Memory B cell (primary cell): ENCODE measurements at regions not wholly inside any gene's neighbourhood (a gene's known extent, or its start where the extent isn't known, plus 50 kb on each side); places are given as distances from the start of the nearest gene placed in this dataset.
"Not testable (repeated sequence)": the region's sequence is repeated elsewhere in the genome, so short reads cannot be mapped to it uniquely, and the experiment has no call there.

Experiments used
- ATAC-seq: fragments of 150-1000 bp; cut with Tn5 transposase; 2 replicates; pipeline ENCODE4 v1.10.0; 2021; ENCODE audit warnings: low read depth, mild to moderate bottlenecking, moderate library complexity
- DNase-seq, 2 donors: peaks; one replicate each; pipeline ENCODE4 v3.0.0; 2022; ENCODE audit warnings: low spot score in 2 of 2
- H3K27ac Mint-ChIP-seq: one replicate; pipeline ENCODE4 v1.8.0; 2022; ENCODE audit warnings: mild to moderate bottlenecking, moderate library complexity, mixed read lengths
- H3K27me3 Mint-ChIP-seq: one replicate; pipeline ENCODE4 v1.8.0; 2022; ENCODE audit warnings: mixed read lengths
- H3K36me3 Mint-ChIP-seq: one replicate; pipeline ENCODE4 v1.8.0; 2022; ENCODE audit warnings: mild to moderate bottlenecking, mixed read lengths
- H3K4me1 Mint-ChIP-seq: one replicate; pipeline ENCODE4 v1.8.0; 2022; ENCODE audit warnings: mixed read lengths
- H3K4me3 Mint-ChIP-seq: one replicate; pipeline ENCODE4 v1.8.0; 2022; ENCODE audit warnings: mild to moderate bottlenecking, moderate library complexity, mixed read lengths
- H3K9me3 Mint-ChIP-seq: one replicate; pipeline ENCODE4 v1.8.0; 2022; ENCODE audit warnings: mixed read lengths

DNA sequence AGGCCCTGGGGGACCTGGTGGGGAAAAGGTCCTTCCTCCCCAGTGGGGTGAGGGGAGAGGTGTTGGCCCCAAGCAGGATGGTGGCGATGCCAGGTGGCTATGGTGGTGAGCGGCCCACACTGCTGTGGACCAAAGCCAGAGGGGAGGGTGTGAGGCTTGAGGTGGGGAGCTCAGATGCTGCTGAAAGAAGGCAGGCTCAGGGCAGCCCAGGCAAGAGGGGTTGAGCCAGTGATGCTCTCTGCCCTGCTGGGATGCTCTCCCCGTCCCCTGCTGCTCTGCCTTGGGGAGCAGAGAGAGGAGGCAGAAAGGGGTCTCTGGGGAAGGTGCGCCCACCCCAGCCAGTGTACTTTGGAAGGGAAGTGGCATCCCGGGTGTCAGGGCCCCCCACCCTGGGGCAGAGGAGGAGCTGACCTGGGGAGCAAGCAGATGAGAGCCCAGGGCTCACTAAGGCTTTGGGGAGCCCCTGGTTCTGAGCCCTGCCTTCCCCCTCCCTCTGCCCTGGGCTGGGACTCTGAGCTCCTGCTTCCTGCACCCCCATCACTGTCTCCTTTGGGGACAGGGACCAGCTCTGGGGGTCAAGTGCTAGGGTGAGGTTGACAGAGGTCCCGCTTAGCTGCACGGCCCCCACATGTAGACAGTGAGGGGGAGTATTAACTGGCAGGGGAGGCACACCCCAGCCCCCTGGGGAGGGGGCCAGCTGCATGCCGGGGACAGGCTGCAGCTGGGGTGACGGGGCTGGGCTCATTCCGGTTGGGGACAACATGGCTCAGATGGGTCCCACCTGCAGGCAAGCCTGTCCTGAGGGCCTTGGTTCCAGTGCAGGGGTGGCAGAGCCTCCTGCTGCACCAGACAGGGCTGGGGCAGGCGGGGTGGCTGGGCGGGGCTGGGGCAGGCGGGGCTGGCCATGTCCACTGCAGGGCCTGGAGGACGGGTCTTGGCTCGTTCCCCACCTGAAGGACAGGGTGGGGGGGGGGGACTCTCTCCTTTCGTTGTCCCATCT lies 124.4 kb downstream of the KIF26A start:
- no peak for ATAC-seq
- H3K4me1 Mint-ChIP-seq, result no peaks in the 10 kb centered on the region
- H3K4me3 Mint-ChIP-seq, result no peak overlapping the region

DNA sequence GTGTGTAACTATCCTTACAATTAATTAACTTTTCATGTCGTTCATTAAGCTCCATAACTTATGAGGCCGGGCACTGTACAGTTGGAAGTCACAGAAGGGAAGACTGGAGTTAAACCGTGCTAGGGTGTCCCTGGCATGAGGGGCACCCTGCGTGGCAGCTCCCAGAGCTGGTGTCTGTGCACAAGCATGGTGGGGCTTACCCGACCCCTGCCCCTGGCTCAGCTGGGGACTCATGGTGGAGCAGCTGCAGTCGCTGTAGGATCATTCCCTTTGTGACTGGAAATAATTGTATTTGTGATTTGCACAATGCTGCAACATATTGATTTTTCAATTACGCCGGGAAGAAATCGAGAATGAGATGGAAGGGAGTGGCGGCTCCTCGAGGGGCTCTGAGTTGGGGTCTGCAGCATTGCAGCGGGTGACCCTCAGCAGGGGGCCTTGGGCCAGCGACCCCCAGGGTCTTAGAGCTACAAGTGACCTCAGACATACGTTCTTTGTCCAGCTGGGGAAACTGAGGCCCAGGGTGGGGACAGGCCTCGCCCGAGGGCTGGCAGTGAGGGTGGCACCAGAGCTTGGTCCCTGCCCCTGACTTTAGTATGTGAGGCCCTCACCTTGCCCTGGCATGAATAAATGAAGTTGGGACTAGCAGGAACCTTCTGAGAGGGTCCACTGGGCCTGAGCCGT lies 125.4 kb downstream of the KIF26A start:
- ATAC-seq (no peak), DNase-seq (no peak)
- Mint-ChIP-seq H3K27ac (no peak overlapping the region), H3K36me3 (no peaks in the 10 kb centered on the region), H3K9me3 (peaks cover 9% of the 10 kb centered on the region), H3K4me3 (no peak overlapping the region), H3K4me1 (no peaks in the 10 kb centered on the region), H3K27me3 (peaks cover 3% of the 10 kb centered on the region)

More for the DNA sequence above, 124.4 kb downstream of the KIF26A start:
- peaks cover 6% of the 10 kb centered on the region for H3K27me3 Mint-ChIP-seq
- H3K9me3 Mint-ChIP-seq, result peaks cover 9% of the 10 kb centered on the region
- H3K36me3 Mint-ChIP-seq, result no peaks in the 10 kb centered on the region
- DNase-seq, result no peak
- no peak overlapping the region for H3K27ac Mint-ChIP-seq

DNA sequence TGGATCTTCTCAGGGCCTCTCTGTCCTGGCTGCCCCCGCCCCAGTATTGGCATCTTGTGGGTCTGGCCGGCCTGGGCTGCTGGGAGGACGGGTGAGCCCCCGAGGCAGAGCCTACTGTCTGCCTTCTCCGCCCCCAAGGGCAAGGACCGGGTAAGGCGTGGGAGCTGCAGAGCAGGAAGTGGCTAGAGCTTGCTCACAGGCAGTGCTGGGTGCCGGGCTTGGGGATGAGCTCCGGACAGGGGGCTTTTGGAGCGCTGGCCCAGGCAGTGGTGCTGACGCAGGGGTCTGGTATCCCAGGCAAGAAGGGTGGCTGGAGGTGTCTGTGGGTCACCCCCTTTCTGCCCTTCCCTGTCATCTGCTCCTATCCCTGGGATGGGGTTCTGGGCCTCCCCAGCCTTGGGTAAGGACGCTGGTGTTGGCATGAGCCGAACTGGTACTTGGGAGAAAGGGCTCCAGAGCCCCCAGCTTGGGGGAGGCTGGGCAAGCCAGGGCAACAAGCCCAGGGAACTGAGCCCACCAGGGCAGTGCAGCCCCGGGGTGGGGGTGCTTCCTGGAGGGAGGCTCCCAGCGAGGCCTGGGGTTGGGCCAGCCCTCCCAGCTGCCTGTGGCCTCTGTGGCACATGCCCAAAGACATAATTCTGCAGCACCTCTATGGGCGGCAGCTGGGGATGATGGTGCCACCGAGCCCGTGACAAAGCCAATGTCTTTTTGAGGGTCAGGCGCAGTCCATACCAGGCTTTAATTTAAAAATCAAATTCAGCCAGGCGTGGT lies 126.3 kb downstream of the KIF26A start:
- peaks cover 3% of the 10 kb centered on the region for H3K27me3 Mint-ChIP-seq
- no peak for ATAC-seq
- no peak overlapping the region for H3K4me3 Mint-ChIP-seq
- no peaks in the 10 kb centered on the region for H3K4me1 Mint-ChIP-seq
- no peak overlapping the region for H3K27ac Mint-ChIP-seq
- no peak for DNase-seq
- H3K9me3 Mint-ChIP-seq, result peaks cover 7% of the 10 kb centered on the region
- H3K36me3 Mint-ChIP-seq, result no peaks in the 10 kb centered on the region

DNA sequence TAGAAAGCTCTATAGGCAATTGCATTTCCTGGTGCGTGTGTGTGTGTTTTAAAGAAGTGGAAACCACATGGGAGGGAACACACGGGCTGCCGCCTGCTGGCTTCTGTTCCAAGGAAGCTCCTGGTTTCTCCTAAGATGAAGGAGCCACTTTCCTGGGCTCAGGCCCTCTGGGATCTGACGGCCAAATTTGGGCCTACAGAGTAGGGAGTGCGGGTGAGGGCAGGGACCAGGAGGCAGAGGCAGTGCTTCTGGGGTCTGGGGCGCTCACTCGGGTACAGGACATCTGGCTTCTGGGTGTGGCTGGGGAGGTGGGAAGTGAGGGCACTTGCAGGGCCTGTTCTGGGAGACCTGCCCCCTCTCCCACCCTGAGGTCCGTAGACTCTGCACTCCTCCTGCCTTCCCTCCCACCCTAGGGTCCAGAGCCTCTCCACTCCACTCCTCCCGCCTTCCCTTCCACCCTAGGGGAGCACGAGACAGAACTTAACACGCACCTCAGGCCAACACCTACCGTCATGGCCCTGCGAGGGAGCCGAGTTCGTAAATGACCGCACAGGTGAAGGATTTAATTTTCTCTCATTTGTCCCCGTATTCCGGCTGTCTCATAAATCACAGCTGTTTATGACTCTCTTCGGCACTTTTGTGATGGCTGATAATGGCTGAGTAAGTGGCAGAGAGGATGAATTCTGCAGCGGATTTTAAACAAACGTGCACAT lies 127.7 kb downstream of the KIF26A start:
- ATAC-seq (no peak), DNase-seq (no peak)
- no peak overlapping the region for H3K27ac Mint-ChIP-seq
- H3K9me3 Mint-ChIP-seq, result peaks cover 5% of the 10 kb centered on the region
- H3K4me1 Mint-ChIP-seq, result no peaks in the 10 kb centered on the region
- H3K4me3 Mint-ChIP-seq, result no peak overlapping the region
- peaks cover 3% of the 10 kb centered on the region for H3K27me3 Mint-ChIP-seq
- H3K36me3 Mint-ChIP-seq, result no peaks in the 10 kb centered on the region

DNA sequence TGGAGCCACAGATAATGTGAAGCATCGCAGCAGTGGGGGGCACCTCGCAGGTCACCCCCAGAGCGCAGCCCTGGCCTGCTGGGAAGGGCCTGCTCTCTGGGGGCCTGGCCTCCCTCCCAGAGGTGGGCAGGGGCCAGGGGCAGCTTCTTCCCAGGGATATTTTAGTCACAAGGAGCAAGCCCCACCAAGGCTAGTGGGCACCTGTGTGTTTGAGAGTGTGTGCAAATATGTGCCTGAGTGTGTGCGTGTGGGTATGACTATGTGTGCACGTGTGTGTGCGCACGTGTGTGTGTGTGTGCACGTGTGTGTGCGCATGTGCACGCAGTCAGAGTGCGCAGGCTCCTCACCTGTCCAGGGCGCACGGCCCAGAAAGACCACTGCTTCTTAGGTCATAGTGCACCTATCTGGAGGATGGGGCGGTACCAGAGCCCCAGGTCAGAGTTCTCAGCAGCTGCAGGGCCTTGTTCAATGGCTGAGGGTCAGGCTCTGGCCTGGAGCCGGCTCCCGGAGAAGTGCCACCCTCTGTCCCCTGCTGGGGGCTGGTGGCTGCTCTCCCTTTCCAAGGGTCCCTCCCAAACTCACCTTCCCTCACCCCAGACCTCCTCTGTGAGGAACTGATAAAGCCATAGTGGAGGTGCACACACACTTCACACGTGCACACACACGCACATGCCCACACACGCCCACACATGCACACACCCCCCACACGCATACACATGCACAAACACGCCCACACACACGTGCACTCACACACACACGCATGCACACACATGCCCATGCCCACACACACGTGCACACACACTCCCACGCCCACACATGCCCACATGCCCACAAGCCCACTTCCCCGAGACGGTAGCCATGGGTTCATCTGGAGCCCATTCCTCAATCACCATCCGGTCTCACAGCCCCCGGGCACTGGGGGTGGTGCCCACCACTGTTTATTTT lies 128.5 kb downstream of the KIF26A start:
- Mint-ChIP-seq H3K27me3 (peaks cover 3% of the 10 kb centered on the region), H3K9me3 (peaks cover 1% of the 10 kb centered on the region), H3K27ac (no peak overlapping the region), H3K4me3 (no peak overlapping the region), H3K4me1 (no peaks in the 10 kb centered on the region), H3K36me3 (no peaks in the 10 kb centered on the region)
- no peak for ATAC-seq
- no peak for DNase-seq

DNA sequence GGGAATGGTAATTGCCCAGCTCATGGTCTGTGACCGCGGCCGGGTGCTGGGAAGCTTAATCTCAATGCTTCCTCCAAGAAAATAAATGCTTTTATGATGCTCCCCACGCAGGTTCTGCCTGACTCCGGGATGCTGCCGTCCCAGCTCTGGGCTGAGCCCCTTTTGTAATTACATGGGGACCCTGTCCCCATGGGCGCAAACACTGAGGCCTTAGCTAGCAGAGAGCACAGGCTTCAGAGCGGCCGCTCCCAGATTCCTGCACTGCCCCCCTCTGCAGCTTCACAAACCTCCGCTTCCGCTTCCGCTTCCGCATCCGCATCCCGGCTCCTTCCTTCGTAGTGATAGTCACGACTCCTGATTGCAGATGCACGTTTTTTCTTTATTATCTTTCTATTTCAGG lies 129.5 kb downstream of the KIF26A start:
- Mint-ChIP-seq H3K27ac (no peak overlapping the region), H3K36me3 (no peaks in the 10 kb centered on the region), H3K27me3 (no peaks in the 10 kb centered on the region), H3K9me3 (no peaks in the 10 kb centered on the region), H3K4me1 (no peaks in the 10 kb centered on the region), H3K4me3 (no peak overlapping the region)
- ATAC-seq (no peak), DNase-seq (no peak)

DNA sequence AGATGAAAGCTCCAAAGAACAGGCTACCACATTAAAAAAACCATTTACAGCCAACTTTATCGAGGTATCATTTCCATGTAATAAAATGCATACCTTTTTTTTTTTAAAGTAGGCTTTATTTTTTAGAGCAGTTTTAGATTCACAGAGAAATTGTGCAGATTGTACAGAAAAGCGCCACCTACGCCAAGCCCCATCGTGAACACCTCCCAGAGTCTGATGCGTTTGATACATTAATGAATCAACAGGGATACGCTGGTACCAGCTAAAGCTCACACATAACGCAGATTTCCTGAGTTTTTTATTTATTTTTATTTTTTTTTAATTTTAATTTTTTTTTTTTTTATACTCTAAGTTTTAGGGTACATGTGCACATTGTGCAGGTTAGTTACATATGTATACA lies 129.9 kb downstream of the KIF26A start:
- no peaks in the 10 kb centered on the region for H3K27me3 Mint-ChIP-seq
- H3K36me3 Mint-ChIP-seq, result no peaks in the 10 kb centered on the region
- H3K9me3 Mint-ChIP-seq, result no peaks in the 10 kb centered on the region
- H3K4me1 Mint-ChIP-seq, result no peaks in the 10 kb centered on the region
- no peak for DNase-seq
- H3K4me3 Mint-ChIP-seq, result no peak overlapping the region
- ATAC-seq, result no peak
- no peak overlapping the region for H3K27ac Mint-ChIP-seq

DNA sequence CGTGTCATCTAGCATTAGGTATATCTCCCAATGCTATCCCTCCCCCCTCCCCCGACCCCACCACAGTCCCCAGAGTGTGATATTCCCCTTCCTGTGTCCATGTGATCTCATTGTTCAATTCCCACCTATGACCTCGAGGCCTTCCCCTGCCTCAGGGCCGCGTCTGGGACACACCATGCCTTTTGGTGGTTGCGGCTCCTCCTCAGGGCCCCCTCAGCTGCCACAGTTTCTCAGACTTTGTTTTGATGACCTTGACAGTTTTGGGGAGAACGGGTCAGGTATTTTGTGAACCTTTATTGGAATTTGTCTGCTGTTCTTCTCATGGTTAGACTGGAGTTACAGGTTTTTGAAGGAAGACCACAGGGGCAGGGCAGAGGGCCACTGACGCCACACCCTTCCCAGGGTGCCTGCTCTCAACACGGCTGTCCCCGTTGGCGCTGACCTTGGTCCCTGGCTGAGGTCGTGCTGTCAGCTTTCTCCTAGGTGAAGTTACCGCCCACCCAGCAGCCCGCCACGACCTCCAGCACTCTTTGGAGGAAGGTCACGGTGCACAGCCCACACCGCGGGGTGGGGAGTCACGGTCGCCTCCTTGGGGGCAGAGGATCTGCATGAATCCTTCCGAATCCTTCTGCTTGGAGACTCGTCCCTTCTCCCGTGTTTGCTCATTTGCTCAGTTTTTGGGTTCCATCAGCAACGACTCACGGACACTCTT lies 130.5 kb downstream of the KIF26A start:
- H3K4me1 Mint-ChIP-seq, result no peaks in the 10 kb centered on the region
- no peak overlapping the region for H3K27ac Mint-ChIP-seq
- H3K27me3 Mint-ChIP-seq, result no peaks in the 10 kb centered on the region
- DNase-seq (no peak), ATAC-seq (no peak)
- no peaks in the 10 kb centered on the region for H3K9me3 Mint-ChIP-seq
- no peaks in the 10 kb centered on the region for H3K36me3 Mint-ChIP-seq
- no peak overlapping the region for H3K4me3 Mint-ChIP-seq

DNA sequence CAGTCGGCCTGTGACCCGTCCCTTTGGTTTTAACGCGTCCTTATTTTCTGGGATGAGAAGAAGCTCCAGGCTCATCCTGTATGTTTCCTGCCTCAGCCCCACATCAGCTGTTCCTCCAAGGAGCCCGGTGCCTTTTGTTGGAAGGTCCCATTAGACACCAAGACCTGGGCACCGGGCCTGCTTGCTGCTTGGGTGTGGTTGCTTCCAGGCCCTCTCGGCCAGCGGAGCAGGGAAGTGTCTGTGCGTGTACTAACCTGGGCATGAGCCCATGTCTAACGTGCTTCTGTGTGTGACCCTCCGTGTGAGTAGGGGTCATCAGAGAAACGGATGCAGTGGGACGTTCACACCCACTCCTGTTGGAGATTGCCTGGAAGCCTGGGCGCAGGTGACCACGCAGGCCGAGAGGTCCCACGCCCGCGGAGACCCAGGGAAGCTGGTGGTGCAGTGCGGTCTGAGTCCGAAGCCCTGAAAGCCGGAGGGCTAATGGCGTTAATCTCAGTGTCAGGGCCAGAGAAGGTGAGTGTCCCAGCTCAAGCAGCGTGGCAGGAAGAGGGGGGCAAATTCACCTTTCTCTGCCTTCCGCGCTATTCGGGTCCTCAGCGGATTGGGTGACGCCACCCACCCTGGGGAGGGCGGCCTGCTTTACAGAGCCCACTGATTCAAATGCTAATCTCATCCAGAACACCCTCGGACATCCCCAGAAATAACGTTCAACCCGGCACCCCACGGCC lies 131.3 kb downstream of the KIF26A start:
- not testable (repeated sequence) for H3K27me3 Mint-ChIP-seq, H3K4me1 Mint-ChIP-seq, H3K4me3 Mint-ChIP-seq, H3K9me3 Mint-ChIP-seq, H3K27ac Mint-ChIP-seq, H3K36me3 Mint-ChIP-seq, DNase-seq, ATAC-seq

DNA sequence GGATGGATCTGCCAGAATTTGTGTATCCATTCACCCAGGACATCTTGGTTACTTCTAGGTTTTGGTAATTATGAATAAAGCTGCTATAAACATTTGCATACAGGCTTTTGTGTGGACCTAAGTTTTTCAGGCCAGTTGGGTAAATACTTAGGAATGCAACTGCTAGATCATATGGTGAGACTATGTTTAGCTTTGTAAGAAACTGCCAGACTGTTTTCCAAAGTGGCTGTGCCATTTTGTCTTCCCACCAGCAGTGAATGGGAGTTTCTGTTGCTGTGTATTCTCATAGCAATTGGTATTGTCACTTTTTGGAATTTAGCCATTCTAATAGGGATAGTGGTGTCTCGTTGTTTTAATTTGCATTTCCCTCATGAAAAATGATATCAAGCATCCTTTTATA lies 133.0 kb downstream of the KIF26A start:
- H3K4me1 Mint-ChIP-seq, result no peaks in the 10 kb centered on the region
- H3K4me3 Mint-ChIP-seq, result no peak overlapping the region
- H3K36me3 Mint-ChIP-seq, result no peaks in the 10 kb centered on the region
- peaks cover 6% of the 10 kb centered on the region for H3K27me3 Mint-ChIP-seq
- no peak overlapping the region for H3K27ac Mint-ChIP-seq
- DNase-seq (no peak), ATAC-seq (no peak)
- no peaks in the 10 kb centered on the region for H3K9me3 Mint-ChIP-seq

DNA sequence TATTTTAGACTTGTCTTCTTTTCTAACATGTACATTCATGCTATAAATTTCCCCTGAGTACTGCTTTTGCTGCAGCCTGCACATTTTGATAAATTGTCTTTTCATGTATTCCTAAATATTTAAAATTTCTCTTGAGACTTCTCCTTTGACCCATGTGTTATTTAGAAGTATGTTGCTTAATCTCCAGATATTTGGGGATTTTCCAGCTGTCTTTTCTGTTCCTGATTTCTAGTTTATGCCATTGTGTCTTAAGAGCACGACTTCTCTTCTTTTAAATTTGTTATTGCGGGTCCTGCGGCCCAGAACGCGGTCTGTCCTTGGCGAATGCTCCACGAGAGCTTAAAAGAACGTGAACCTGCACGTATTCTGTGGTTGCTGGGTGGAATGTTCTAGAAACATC lies 136.4 kb downstream of the KIF26A start:
- DNase-seq (no peak), ATAC-seq (no peak)
- Mint-ChIP-seq H3K9me3 (no peaks in the 10 kb centered on the region), H3K27me3 (peaks cover 11% of the 10 kb centered on the region), H3K27ac (no peak overlapping the region), H3K4me1 (no peaks in the 10 kb centered on the region), H3K36me3 (no peaks in the 10 kb centered on the region), H3K4me3 (no peak overlapping the region)
